ENCODE measurements at regions not wholly inside any gene's neighbourhood (a gene's known extent, or its start where the extent isn't known, plus 50 kb on each side); places are given as distances from the start of the nearest gene placed in this dataset.

DNA sequence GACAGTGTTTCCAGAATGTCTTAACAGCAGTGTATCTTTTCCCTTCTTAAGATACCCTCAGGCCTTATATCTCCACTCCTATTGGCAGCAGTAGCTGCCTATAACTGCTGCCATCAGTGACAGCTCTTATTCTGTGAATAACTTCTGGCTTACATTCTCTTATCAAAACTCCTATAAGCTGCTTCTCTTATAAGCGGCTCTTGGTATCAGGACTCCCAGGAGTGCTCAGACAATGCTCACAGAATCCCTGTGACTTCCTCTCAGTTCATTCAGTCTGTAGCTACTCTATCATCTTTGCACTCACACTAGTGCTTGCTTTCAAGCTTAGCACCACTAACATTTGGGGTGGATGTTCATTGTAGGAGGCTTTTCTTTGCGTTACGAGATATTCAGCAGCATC is 143.7 kb upstream of the CDH7 start (continued):
- TF ChIP-seq, protein P1, sequence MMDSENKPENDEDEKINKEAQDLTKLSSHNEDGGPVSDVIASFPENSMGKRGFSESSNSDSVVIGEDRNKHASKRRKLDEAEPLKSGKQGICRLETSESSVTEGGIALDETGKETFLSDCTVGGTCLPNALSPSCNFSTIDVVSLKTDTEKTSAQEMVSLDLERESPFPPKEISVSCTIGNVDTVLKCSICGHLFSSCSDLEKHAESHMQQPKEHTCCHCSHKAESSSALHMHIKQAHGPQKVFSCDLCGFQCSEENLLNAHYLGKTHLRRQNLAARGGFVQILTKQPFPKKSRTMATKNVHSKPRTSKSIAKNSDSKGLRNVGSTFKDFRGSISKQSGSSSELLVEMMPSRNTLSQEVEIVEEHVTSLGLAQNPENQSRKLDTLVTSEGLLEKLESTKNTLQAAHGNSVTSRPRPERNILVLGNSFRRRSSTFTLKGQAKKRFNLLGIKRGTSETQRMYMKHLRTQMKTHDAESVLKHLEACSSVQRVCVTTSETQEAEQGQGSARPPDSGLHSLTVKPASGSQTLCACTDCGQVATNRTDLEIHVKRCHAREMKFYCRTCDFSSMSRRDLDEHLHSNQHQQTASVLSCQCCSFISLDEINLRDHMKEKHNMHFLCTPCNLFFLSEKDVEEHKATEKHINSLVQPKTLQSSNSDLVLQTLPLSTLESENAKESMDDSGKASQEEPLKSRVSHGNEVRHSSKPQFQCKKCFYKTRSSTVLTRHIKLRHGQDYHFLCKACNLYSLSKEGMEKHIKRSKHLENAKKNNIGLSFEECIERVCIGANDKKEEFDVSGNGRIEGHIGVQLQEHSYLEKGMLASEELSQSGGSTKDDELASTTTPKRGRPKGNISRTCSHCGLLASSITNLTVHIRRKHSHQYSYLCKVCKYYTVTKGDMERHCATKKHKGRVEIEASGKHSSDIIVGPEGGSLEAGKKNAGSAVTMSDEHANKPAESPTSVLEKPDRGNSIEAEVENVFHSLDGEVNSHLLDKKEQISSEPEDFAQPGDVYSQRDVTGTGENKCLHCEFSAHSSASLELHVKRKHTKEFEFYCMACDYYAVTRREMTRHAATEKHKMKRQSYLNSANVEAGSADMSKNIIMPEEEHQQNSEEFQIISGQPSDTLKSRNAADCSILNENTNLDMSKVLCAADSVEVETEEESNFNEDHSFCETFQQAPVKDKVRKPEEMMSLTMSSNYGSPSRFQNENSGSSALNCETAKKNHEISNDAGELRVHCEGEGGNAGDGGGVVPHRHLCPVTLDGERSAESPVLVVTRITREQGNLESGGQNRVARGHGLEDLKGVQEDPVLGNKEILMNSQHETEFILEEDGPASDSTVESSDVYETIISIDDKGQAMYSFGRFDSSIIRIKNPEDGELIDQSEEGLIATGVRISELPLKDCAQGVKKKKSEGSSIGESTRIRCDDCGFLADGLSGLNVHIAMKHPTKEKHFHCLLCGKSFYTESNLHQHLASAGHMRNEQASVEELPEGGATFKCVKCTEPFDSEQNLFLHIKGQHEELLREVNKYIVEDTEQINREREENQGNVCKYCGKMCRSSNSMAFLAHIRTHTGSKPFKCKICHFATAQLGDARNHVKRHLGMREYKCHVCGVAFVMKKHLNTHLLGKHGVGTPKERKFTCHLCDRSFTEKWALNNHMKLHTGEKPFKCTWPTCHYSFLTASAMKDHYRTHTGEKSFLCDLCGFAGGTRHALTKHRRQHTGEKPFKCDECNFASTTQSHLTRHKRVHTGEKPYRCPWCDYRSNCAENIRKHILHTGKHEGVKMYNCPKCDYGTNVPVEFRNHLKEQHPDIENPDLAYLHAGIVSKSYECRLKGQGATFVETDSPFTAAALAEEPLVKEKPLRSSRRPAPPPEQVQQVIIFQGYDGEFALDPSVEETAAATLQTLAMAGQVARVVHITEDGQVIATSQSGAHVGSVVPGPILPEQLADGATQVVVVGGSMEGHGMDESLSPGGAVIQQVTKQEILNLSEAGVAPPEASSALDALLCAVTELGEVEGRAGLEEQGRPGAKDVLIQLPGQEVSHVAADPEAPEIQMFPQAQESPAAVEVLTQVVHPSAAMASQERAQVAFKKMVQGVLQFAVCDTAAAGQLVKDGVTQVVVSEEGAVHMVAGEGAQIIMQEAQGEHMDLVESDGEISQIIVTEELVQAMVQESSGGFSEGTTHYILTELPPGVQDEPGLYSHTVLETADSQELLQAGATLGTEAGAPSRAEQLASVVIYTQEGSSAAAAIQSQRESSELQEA (CRISPR knock-in tag; IDR thresholded peaks at IDR 0.05; ENCODE audit: not compliant biosample characterization) = no peak
- TF ChIP-seq HNRNPUL1 (IDR thresholded peaks at IDR 0.05; ENCODE audit: low read depth, low read length) (no peak), ZNF646 (CRISPR knock-in tag; IDR thresholded peaks at IDR 0.05) (no peak), U2AF1 (optimal IDR thresholded peaks at IDR 0.05; ENCODE audit: low read depth, low read length) (no peak), NFIB (CRISPR knock-in tag; IDR thresholded peaks at IDR 0.05; ENCODE audit: borderline replicate concordance) (no peak), ATRX (CRISPR knock-in tag; IDR thresholded peaks at IDR 0.05; ENCODE audit: borderline replicate concordance) (no peak), ZBTB7A (CRISPR knock-in tag; IDR thresholded peaks at IDR 0.05) (no peak), ZNF616 (CRISPR knock-in tag; IDR thresholded peaks at IDR 0.05; ENCODE audit: low read depth) (no peak), ZNF292 (CRISPR knock-in tag; IDR thresholded peaks at IDR 0.05; ENCODE audit: borderline replicate concordance, low read depth) (no peak), TRAFD1 (CRISPR knock-in tag; IDR thresholded peaks at IDR 0.05; ENCODE audit: borderline replicate concordance) (no peak), TCF7L2 (IDR thresholded peaks at IDR 0.05; ENCODE audit: low read depth, low read length) (no peak), ZFP37 (CRISPR knock-in tag; IDR thresholded peaks at IDR 0.05; ENCODE audit: borderline replicate concordance) (no peak)
- TF ChIP-seq, protein P2, sequence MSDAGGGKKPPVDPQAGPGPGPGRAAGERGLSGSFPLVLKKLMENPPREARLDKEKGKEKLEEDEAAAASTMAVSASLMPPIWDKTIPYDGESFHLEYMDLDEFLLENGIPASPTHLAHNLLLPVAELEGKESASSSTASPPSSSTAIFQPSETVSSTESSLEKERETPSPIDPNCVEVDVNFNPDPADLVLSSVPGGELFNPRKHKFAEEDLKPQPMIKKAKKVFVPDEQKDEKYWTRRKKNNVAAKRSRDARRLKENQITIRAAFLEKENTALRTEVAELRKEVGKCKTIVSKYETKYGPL (CRISPR knock-in tag; IDR thresholded peaks at IDR 0.05) = no peak
